Nephron progenitor cell (in vitro differentiated cells): ENCODE measurements at regions not wholly inside any gene's neighbourhood (a gene's known extent, or its start where the extent isn't known, plus 50 kb on each side); places are given as distances from the start of the nearest gene placed in this dataset.
"Not testable (repeated sequence)": the region's sequence is repeated elsewhere in the genome, so short reads cannot be mapped to it uniquely, and the experiment has no call there.

Experiments used
- DNase-seq: peaks from one replicate; pipeline ENCODE4 v3.0.0; 2021
- H3K27ac Mint-ChIP-seq: 2 replicates; pipeline ENCODE4 v1.8.0; 2021; ENCODE audit warnings: mild to moderate bottlenecking, moderate library complexity, mixed read lengths
- H3K27me3 Mint-ChIP-seq: 2 replicates; pipeline ENCODE4 v1.8.0; 2021; ENCODE audit warnings: mild to moderate bottlenecking, low read depth, mixed read lengths; ENCODE audit not compliant: poor library complexity
- H3K36me3 Mint-ChIP-seq: 2 replicates; pipeline ENCODE4 v1.8.0; 2021; ENCODE audit warnings: low read depth, mixed read lengths
- H3K4me1 Mint-ChIP-seq: 2 replicates; pipeline ENCODE4 v1.8.0; 2021; ENCODE audit warnings: mixed read lengths
- H3K4me3 Mint-ChIP-seq: 2 replicates; pipeline ENCODE4 v1.8.0; 2021; ENCODE audit warnings: mild to moderate bottlenecking, moderate library complexity, mixed read lengths
- H3K9me3 Mint-ChIP-seq: 2 replicates; pipeline ENCODE4 v1.8.0; 2021; ENCODE audit warnings: mild to moderate bottlenecking, moderate library complexity, mixed read lengths
- CTCF ChIP-seq: fragments of 200-600 bp; sonication (generic); IDR thresholded peaks from 2 replicates; pipeline ENCODE4 v1.5.0; 2021; ENCODE audit warnings: antibody characterized with exemption

GRCh38 chr6:142644866-142645265 is 300.1 kb downstream of the HIVEP2 start:
- H3K9me3 Mint-ChIP-seq, result peaks cover 6% of the 10 kb centered on the region
- H3K4me1 Mint-ChIP-seq, result peaks cover 13% of the 10 kb centered on the region
- DNase-seq, result no peak
- no peaks in the 10 kb centered on the region for H3K36me3 Mint-ChIP-seq
- H3K27me3 Mint-ChIP-seq, result no peaks in the 10 kb centered on the region
- no peak for TF ChIP-seq CTCF
- H3K4me3 Mint-ChIP-seq, result no peak overlapping the region
- no peak overlapping the region for H3K27ac Mint-ChIP-seq

- no peaks in the 10 kb centered on the region for H3K27me3 Mint-ChIP-seq
- H3K9me3 Mint-ChIP-seq, result peaks cover 6% of the 10 kb centered on the region
- H3K4me1 Mint-ChIP-seq, result peaks cover 17% of the 10 kb centered on the region
- DNase-seq, result no peak
- no peak overlapping the region for H3K4me3 Mint-ChIP-seq
- no peaks in the 10 kb centered on the region for H3K36me3 Mint-ChIP-seq
- TF ChIP-seq CTCF, result no peak
- H3K27ac Mint-ChIP-seq, result no peak overlapping the region
These were observed 299.3 kb downstream of the HIVEP2 start for GRCh38 chr6:142645663-142646062.

- no peak for DNase-seq
- Mint-ChIP-seq H3K27ac (no peak overlapping the region), H3K36me3 (no peaks in the 10 kb centered on the region), H3K4me1 (peaks cover 19% of the 10 kb centered on the region), H3K4me3 (no peak overlapping the region), H3K27me3 (no peaks in the 10 kb centered on the region), H3K9me3 (no peaks in the 10 kb centered on the region)
- no peak for TF ChIP-seq CTCF
These were observed 297.4 kb downstream of the HIVEP2 start for GRCh38 chr6:142647449-142648035.

GRCh38 chr6:142648036-142648451 is 296.9 kb downstream of the HIVEP2 start:
- no peaks in the 10 kb centered on the region for H3K27me3 Mint-ChIP-seq
- no peaks in the 10 kb centered on the region for H3K36me3 Mint-ChIP-seq
- peaks cover 22% of the 10 kb centered on the region for H3K4me1 Mint-ChIP-seq
- DNase-seq, result no peak
- no peak for TF ChIP-seq CTCF
- H3K4me3 Mint-ChIP-seq, result no peak overlapping the region
- no peaks in the 10 kb centered on the region for H3K9me3 Mint-ChIP-seq
- no peak overlapping the region for H3K27ac Mint-ChIP-seq

- peaks cover 23% of the 10 kb centered on the region for H3K4me1 Mint-ChIP-seq
- no peak for DNase-seq
- no peaks in the 10 kb centered on the region for H3K27me3 Mint-ChIP-seq
- no peak for TF ChIP-seq CTCF
- no peak overlapping the region for H3K27ac Mint-ChIP-seq
- no peaks in the 10 kb centered on the region for H3K36me3 Mint-ChIP-seq
- H3K9me3 Mint-ChIP-seq, result no peaks in the 10 kb centered on the region
- H3K4me3 Mint-ChIP-seq, result no peak overlapping the region
These were observed 296.4 kb downstream of the HIVEP2 start for GRCh38 chr6:142648526-142648925.

- DNase-seq, H3K27ac Mint-ChIP-seq, H3K4me3 Mint-ChIP-seq, H3K36me3 Mint-ChIP-seq, H3K27me3 Mint-ChIP-seq, H3K9me3 Mint-ChIP-seq: not testable (repeated sequence)
- peaks cover 23% of the 10 kb centered on the region for H3K4me1 Mint-ChIP-seq
These were observed 295.3 kb downstream of the HIVEP2 start for GRCh38 chr6:142649438-142650234.
